A549 (cell line): ENCODE measurements at regions not wholly inside any gene's neighbourhood (a gene's known extent, or its start where the extent isn't known, plus 50 kb on each side); places are given as distances from the start of the nearest gene placed in this dataset.

ENCODE experiments used
- CTCF ChIP-seq: fragments of >200 bp; sonication (Bioruptor Twin); formaldehyde crosslinking; IDR thresholded peaks from 3 replicates; pipeline ENCODE4 v1.5.1; 2016
- GATA3 ChIP-seq: IDR thresholded peaks from 2 replicates; pipeline ENCODE4 v1.6.1; 2012; ENCODE audit warnings: borderline replicate concordance
- ZFP36 ChIP-seq: fragments of 450-650 bp; IDR thresholded peaks from 2 replicates; pipeline ENCODE4 v1.6.1; 2014; ENCODE audit warnings: borderline replicate concordance; ENCODE audit not compliant: partially characterized antibody
- TF ChIP-seq, protein P1 (sequence below): IDR thresholded peaks from 2 replicates; pipeline ENCODE4 v1.6.1; 2012

- TF ChIP-seq CTCF (no peak), ZFP36 (no peak), GATA3 (no peak)
- TF ChIP-seq, protein P1, sequence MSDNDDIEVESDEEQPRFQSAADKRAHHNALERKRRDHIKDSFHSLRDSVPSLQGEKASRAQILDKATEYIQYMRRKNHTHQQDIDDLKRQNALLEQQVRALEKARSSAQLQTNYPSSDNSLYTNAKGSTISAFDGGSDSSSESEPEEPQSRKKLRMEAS, result no peak
Observed at GRCh38 chr1:60826320-60827094, 255.9 kb upstream of the NFIA start.
